ENCODE measurements at regions not wholly inside any gene's neighbourhood (a gene's known extent, or its start where the extent isn't known, plus 50 kb on each side); places are given as distances from the start of the nearest gene placed in this dataset.
"Not testable (repeated sequence)": the region's sequence is repeated elsewhere in the genome, so short reads cannot be mapped to it uniquely, and the experiment has no call there.

- no peaks in the 10 kb centered on the region for H3K4me1 Mint-ChIP-seq (ENCODE audit: low read depth in 2 of 2)
- no peak overlapping the region for H3K27ac Mint-ChIP-seq
- DNase-seq (ENCODE audit: low spot score) (no peak), ATAC-seq (no peak)
- H3K36me3 Mint-ChIP-seq = no peaks in the 10 kb centered on the region
- peaks cover 0 to 12% of the 10 kb centered on the region in 2 donors for H3K27me3 Mint-ChIP-seq
- H3K9me3 Mint-ChIP-seq = peaks cover 3% of the 10 kb centered on the region
- H3K4me3 Mint-ChIP-seq = no peak overlapping the region
Measured at GRCh38 chrX:55919367-55920221, 202.0 kb downstream of the RRAGB start.

- Mint-ChIP-seq H3K4me1 (ENCODE audit: low read depth in 2 of 2) (no peaks in the 10 kb centered on the region), H3K9me3 (peaks cover 3% of the 10 kb centered on the region), H3K36me3 (no peaks in the 10 kb centered on the region), H3K27ac (no peak overlapping the region), H3K4me3 (no peak overlapping the region), H3K27me3 (peaks cover 0 to 12% of the 10 kb centered on the region in 2 donors)
- DNase-seq (ENCODE audit: low spot score) = no peak
- no peak for ATAC-seq
Measured at GRCh38 chrX:55924574-55924973, 207.0 kb downstream of the RRAGB start.

- ATAC-seq; H3K4me3 Mint-ChIP-seq; H3K27ac Mint-ChIP-seq; H3K9me3 Mint-ChIP-seq; H3K4me1 Mint-ChIP-seq (ENCODE audit: low read depth in 2 of 2); DNase-seq (ENCODE audit: low spot score); H3K27me3 Mint-ChIP-seq: not testable (repeated sequence)
- H3K36me3 Mint-ChIP-seq = peaks cover 15% of the 10 kb centered on the region
Measured at GRCh38 chrX:55928529-55928928, 211.0 kb downstream of the RRAGB start.

All from natural killer cell treated with Interleukin-12 subunit alpha and Interleukin-12 subunit beta and Interleukin-15 and Interleukin-18, amount 100 ng/mL, for 72 hours (primary cell).